ENCODE measurements at regions not wholly inside any gene's neighbourhood (a gene's known extent, or its start where the extent isn't known, plus 50 kb on each side); places are given as distances from the start of the nearest gene placed in this dataset.

DNA sequence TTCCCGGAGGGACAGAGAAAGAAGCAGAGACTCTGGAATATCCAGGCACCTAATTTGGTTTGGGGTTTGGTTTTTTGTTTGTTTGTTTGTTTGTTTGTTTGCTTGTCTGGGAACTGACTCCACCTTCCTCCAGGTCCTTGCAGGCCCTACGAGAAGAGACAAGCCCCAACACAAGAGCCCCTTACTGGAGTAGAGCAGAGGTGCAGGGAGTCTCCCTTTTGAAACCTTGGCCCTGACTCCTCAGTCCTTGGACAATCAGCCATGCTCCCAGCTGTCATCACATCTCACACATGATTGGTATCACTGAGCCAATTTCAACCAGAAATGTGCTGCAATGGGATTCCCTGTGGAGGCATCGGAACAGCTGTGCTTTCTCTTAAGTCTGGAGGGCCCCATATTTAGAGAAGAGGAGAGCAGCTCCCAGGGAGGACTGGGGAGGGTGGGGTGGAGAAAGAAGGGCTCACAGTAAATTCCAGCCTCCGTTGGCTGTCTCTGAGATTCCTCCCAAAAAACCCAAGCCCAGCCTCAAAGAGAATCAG lies 279.9 kb upstream of the NCKAP5 start:
- H3K4me2 ChIP-seq (ENCODE audit: control insufficient read depth, insufficient read depth), result no peak overlapping the region
- H3K79me2 ChIP-seq (ENCODE audit: control insufficient read depth, insufficient read depth, low read length), result no peaks in the 10 kb centered on the region
- 13% methylated on average over 4 of the region's 4 CpGs for WGBS (ENCODE audit: insufficient coverage, insufficient replicate concordance, low lambda C conversion rate, missing lambda C conversion rate)
- no peak overlapping the region for H3K9ac ChIP-seq (ENCODE audit: control insufficient read depth, insufficient read depth, low read length)
- intact Hi-C loops (cut with micrococcal nuclease; ENCODE audit: unreplicated experiment) (no loop called here), in situ Hi-C loops (cut with MboI) (no loop called here)
- no peak for ATAC-seq
- ChIA-PET CTCF (interaction anchor here (0.6 kb wide), 1 partner anchor 585 kb away, joined by 4 read pairs; no protein-coding TSS in a partner anchor), RAD21 (ENCODE audit: unreplicated experiment) (no interaction called here), SMC1A (ENCODE audit: uncharacterized antibody, unreplicated experiment) (no interaction called here), POLR2A (interaction anchor here (0.6 kb wide), 1 partner anchor 1994 kb away, joined by 9 read pairs; no protein-coding TSS in a partner anchor)
- no peaks in the 10 kb centered on the region for H4K20me1 ChIP-seq (ENCODE audit: control insufficient read depth, insufficient read depth)
- FAIRE-seq, result no peak
- no peak overlapping the region for H3K27ac ChIP-seq (ENCODE audit: control insufficient read depth, insufficient read depth)
- H2AFZ ChIP-seq (ENCODE audit: control insufficient read depth, low read depth, low read length), result no peak overlapping the region
- H3K4me3 ChIP-seq, result no peak overlapping the region
- H3K4me1 ChIP-seq (ENCODE audit: control insufficient read depth, insufficient read depth, low read length), result no peaks in the 10 kb centered on the region
- H3K27me3 ChIP-seq (replicated peaks in 1 of 2; ENCODE audit: control insufficient read depth in 2 of 2, insufficient read depth in 2 of 2, low read length in 1 of 2), result peaks cover 0 to 3% of the 10 kb centered on the region in 2 experiments; a peak in 1 of 4 replicates
- no peak for TF ChIP-seq JUND (IDR thresholded peaks at IDR 0.05; ENCODE audit: low read depth, low read length)
- BruUV-seq (replicated peaks), result no TSS peak
- H3K36me3 ChIP-seq (ENCODE audit: control insufficient read depth in 2 of 2, insufficient read depth in 2 of 2, low read length in 1 of 2), result no peaks in the 10 kb centered on the region
- H3K9me3 ChIP-seq (replicated peaks; ENCODE audit: control insufficient read depth, insufficient read depth, low read length), result no peaks in the 10 kb centered on the region; the same call in 2 of the 3 replicates
- no peak for DNase-seq (ENCODE audit: low read depth, low spot score)

DNA sequence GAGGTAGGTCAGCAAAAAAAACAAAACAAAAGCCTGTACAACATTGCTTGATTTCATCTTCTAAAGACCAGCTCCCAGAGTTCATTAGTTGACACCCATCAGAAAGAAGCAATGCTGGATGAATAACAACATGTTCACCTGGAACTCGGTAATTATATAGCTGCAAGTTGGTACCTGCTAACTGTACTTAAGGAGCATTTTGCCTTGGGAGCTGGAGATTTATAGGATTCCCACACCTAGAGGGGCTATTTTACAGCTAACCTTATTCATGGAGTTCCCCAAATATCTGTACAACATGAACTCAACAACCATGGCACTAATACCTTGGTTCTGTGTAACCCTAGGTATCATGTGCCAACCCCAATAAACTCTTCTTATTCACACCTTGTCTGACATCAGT lies 281.1 kb upstream of the NCKAP5 start:
- FAIRE-seq (no peak), ATAC-seq (no peak), DNase-seq (ENCODE audit: low read depth, low spot score) (no peak)
- ChIA-PET RAD21 (ENCODE audit: unreplicated experiment) (no interaction called here), POLR2A (no interaction called here), CTCF (interaction anchor here (1.9 kb wide), 1 partner anchor 15 kb away, joined by 4 read pairs; no protein-coding TSS in a partner anchor), SMC1A (ENCODE audit: uncharacterized antibody, unreplicated experiment) (no interaction called here)
- intact Hi-C loops (cut with micrococcal nuclease; ENCODE audit: unreplicated experiment) (no loop called here), in situ Hi-C loops (cut with MboI) (no loop called here)
- H3K27me3 ChIP-seq (replicated peaks in 1 of 2; ENCODE audit: control insufficient read depth in 2 of 2, insufficient read depth in 2 of 2, low read length in 1 of 2), result peaks cover 0 to 3% of the 10 kb centered on the region in 2 experiments; a peak in 1 of 4 replicates
- H3K36me3 ChIP-seq (ENCODE audit: control insufficient read depth in 2 of 2, insufficient read depth in 2 of 2, low read length in 1 of 2), result no peaks in the 10 kb centered on the region
- H3K9ac ChIP-seq (ENCODE audit: control insufficient read depth, insufficient read depth, low read length), result no peak overlapping the region
- no peak overlapping the region for H3K4me2 ChIP-seq (ENCODE audit: control insufficient read depth, insufficient read depth)
- no peaks in the 10 kb centered on the region for H3K79me2 ChIP-seq (ENCODE audit: control insufficient read depth, insufficient read depth, low read length)
- H3K27ac ChIP-seq (ENCODE audit: control insufficient read depth, insufficient read depth), result no peak overlapping the region
- 21% methylated on average over 1 of the region's 1 CpG for WGBS (ENCODE audit: insufficient coverage, insufficient replicate concordance, low lambda C conversion rate, missing lambda C conversion rate)
- no TSS peak for BruUV-seq (replicated peaks)
- no peak overlapping the region for H2AFZ ChIP-seq (ENCODE audit: control insufficient read depth, low read depth, low read length)
- H4K20me1 ChIP-seq (ENCODE audit: control insufficient read depth, insufficient read depth), result no peaks in the 10 kb centered on the region
- no peaks in the 10 kb centered on the region for H3K4me1 ChIP-seq (ENCODE audit: control insufficient read depth, insufficient read depth, low read length)
- H3K4me3 ChIP-seq, result no peak overlapping the region
- H3K9me3 ChIP-seq (replicated peaks; ENCODE audit: control insufficient read depth, insufficient read depth, low read length), result no peaks in the 10 kb centered on the region; the same call in 2 of the 3 replicates
- TF ChIP-seq MTA3 (IDR thresholded peaks at IDR 0.05; ENCODE audit: borderline replicate concordance, low read length), result no peak
- no peak for TF ChIP-seq STAT1 (conservative IDR thresholded peaks at IDR 0.05)
- TF ChIP-seq SIN3A (IDR thresholded peaks at IDR 0.05; ENCODE audit: low read depth, low read length), result no peak
- TF ChIP-seq CHD4 (IDR thresholded peaks at IDR 0.05), result no peak
- TF ChIP-seq, protein P1, sequence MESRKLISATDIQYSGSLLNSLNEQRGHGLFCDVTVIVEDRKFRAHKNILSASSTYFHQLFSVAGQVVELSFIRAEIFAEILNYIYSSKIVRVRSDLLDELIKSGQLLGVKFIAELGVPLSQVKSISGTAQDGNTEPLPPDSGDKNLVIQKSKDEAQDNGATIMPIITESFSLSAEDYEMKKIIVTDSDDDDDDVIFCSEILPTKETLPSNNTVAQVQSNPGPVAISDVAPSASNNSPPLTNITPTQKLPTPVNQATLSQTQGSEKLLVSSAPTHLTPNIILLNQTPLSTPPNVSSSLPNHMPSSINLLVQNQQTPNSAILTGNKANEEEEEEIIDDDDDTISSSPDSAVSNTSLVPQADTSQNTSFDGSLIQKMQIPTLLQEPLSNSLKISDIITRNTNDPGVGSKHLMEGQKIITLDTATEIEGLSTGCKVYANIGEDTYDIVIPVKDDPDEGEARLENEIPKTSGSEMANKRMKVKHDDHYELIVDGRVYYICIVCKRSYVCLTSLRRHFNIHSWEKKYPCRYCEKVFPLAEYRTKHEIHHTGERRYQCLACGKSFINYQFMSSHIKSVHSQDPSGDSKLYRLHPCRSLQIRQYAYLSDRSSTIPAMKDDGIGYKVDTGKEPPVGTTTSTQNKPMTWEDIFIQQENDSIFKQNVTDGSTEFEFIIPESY (IDR thresholded peaks at IDR 0.05), result no peak
- TF ChIP-seq POLR2AphosphoS2 (IDR thresholded peaks at IDR 0.05; ENCODE audit: low read depth, low read length), result no peak
- TF ChIP-seq NRF1 (conservative IDR thresholded peaks at IDR 0.05; ENCODE audit: low read depth, low read length), result no peak
- TF ChIP-seq RBBP5 (conservative IDR thresholded peaks at IDR 0.05), result no peak
- TF ChIP-seq JUNB (IDR thresholded peaks at IDR 0.05), result no peak
- TF ChIP-seq TBL1XR1 (IDR thresholded peaks at IDR 0.05; ENCODE audit: low read depth, low read length), result no peak
- TF ChIP-seq CEBPZ (IDR thresholded peaks at IDR 0.05; ENCODE audit: low read depth, low read length), result no peak
- no peak for TF ChIP-seq NR2C2 (IDR thresholded peaks at IDR 0.05; ENCODE audit: borderline replicate concordance, control insufficient read depth, insufficient read length, low read depth)

Measured in GM12878 (cell line).